ENCODE measurements at regions not wholly inside any gene's neighbourhood (a gene's known extent, or its start where the extent isn't known, plus 50 kb on each side); places are given as distances from the start of the nearest gene placed in this dataset.

GRCh38 chr12:64992116-64992515 is 129.0 kb downstream of the WIF1 start:
- ATAC-seq (ENCODE audit: insufficient read depth, low read depth) (no peak), DNase-seq (no peak)
- TF ChIP-seq CTCF (IDR thresholded peaks at IDR 0.05; ENCODE audit: borderline replicate concordance, extremely low read depth, low read length, poor library complexity, severe bottlenecking) (no peak), EZH2 (IDR thresholded peaks at IDR 0.05; ENCODE audit: borderline replicate concordance, low read depth, low read length, severe bottlenecking) (no peak)
- no peak overlapping the region for H3K4me2 ChIP-seq (ENCODE audit: insufficient read depth, low read length)
- H3K9me3 ChIP-seq (ENCODE audit: insufficient read depth, low read length, severe bottlenecking): no peaks in the 10 kb centered on the region
- no peaks in the 10 kb centered on the region for H3K79me2 ChIP-seq (ENCODE audit: insufficient read depth, low read length)
- H3K27me3 ChIP-seq (ENCODE audit: insufficient read depth, low read length, poor library complexity): peaks cover 12% of the 10 kb centered on the region
- no peaks in the 10 kb centered on the region for H4K20me1 ChIP-seq (ENCODE audit: insufficient read depth, low read length)
- H3K4me1 ChIP-seq (ENCODE audit: insufficient read depth, low read length): no peaks in the 10 kb centered on the region
- H3K27ac ChIP-seq (ENCODE audit: low read length): no peak overlapping the region
- no peak overlapping the region for H2AFZ ChIP-seq (ENCODE audit: low read depth, low read length)
- H3K4me3 ChIP-seq (ENCODE audit: low read depth in 1 of 2, low read length in 2 of 2): no peak overlapping the region
- H3K9ac ChIP-seq (ENCODE audit: low read depth, low read length): no peak overlapping the region
- no peaks in the 10 kb centered on the region for H3K36me3 ChIP-seq (ENCODE audit: insufficient read depth, low read length)

GRCh38 chr12:64992641-64993040 is 128.5 kb downstream of the WIF1 start:
- Histone ChIP-seq H3K27ac (ENCODE audit: low read length) (no peak overlapping the region), H3K4me1 (ENCODE audit: insufficient read depth, low read length) (no peaks in the 10 kb centered on the region), H4K20me1 (ENCODE audit: insufficient read depth, low read length) (no peaks in the 10 kb centered on the region), H3K27me3 (ENCODE audit: insufficient read depth, low read length, poor library complexity) (peaks cover 14% of the 10 kb centered on the region), H3K36me3 (ENCODE audit: insufficient read depth, low read length) (no peaks in the 10 kb centered on the region), H3K4me3 (ENCODE audit: low read depth in 1 of 2, low read length in 2 of 2) (no peak overlapping the region), H3K4me2 (ENCODE audit: insufficient read depth, low read length) (no peak overlapping the region), H2AFZ (ENCODE audit: low read depth, low read length) (no peak overlapping the region), H3K9me3 (ENCODE audit: insufficient read depth, low read length, severe bottlenecking) (no peaks in the 10 kb centered on the region), H3K9ac (ENCODE audit: low read depth, low read length) (no peak overlapping the region), H3K79me2 (ENCODE audit: insufficient read depth, low read length) (no peaks in the 10 kb centered on the region)
- no peak for DNase-seq
- TF ChIP-seq CTCF (IDR thresholded peaks at IDR 0.05; ENCODE audit: borderline replicate concordance, extremely low read depth, low read length, poor library complexity, severe bottlenecking) (no peak), EZH2 (IDR thresholded peaks at IDR 0.05; ENCODE audit: borderline replicate concordance, low read depth, low read length, severe bottlenecking) (no peak)
- ATAC-seq (ENCODE audit: insufficient read depth, low read depth): no peak

GRCh38 chr12:64993461-64993860 is 127.6 kb downstream of the WIF1 start:
- Histone ChIP-seq H2AFZ (ENCODE audit: low read depth, low read length) (no peak overlapping the region), H3K9me3 (ENCODE audit: insufficient read depth, low read length, severe bottlenecking) (no peaks in the 10 kb centered on the region), H3K79me2 (ENCODE audit: insufficient read depth, low read length) (no peaks in the 10 kb centered on the region), H3K27me3 (ENCODE audit: insufficient read depth, low read length, poor library complexity) (peaks cover 14% of the 10 kb centered on the region), H4K20me1 (ENCODE audit: insufficient read depth, low read length) (no peaks in the 10 kb centered on the region), H3K36me3 (ENCODE audit: insufficient read depth, low read length) (no peaks in the 10 kb centered on the region), H3K4me1 (ENCODE audit: insufficient read depth, low read length) (no peaks in the 10 kb centered on the region), H3K4me2 (ENCODE audit: insufficient read depth, low read length) (no peak overlapping the region), H3K27ac (ENCODE audit: low read length) (no peak overlapping the region), H3K9ac (ENCODE audit: low read depth, low read length) (no peak overlapping the region), H3K4me3 (ENCODE audit: low read depth in 1 of 2, low read length in 2 of 2) (no peak overlapping the region)
- DNase-seq (no peak), ATAC-seq (ENCODE audit: insufficient read depth, low read depth) (no peak)
- TF ChIP-seq EZH2 (IDR thresholded peaks at IDR 0.05; ENCODE audit: borderline replicate concordance, low read depth, low read length, severe bottlenecking) (no peak), CTCF (IDR thresholded peaks at IDR 0.05; ENCODE audit: borderline replicate concordance, extremely low read depth, low read length, poor library complexity, severe bottlenecking) (no peak)

GRCh38 chr12:64995816-64996215 is 125.3 kb downstream of the WIF1 start:
- Histone ChIP-seq H3K27me3 (ENCODE audit: insufficient read depth, low read length, poor library complexity) (peaks cover 14% of the 10 kb centered on the region), H3K9me3 (ENCODE audit: insufficient read depth, low read length, severe bottlenecking) (no peaks in the 10 kb centered on the region), H3K79me2 (ENCODE audit: insufficient read depth, low read length) (no peaks in the 10 kb centered on the region), H2AFZ (ENCODE audit: low read depth, low read length) (no peak overlapping the region), H3K36me3 (ENCODE audit: insufficient read depth, low read length) (no peaks in the 10 kb centered on the region), H4K20me1 (ENCODE audit: insufficient read depth, low read length) (no peaks in the 10 kb centered on the region), H3K4me2 (ENCODE audit: insufficient read depth, low read length) (no peak overlapping the region), H3K4me3 (ENCODE audit: low read depth in 1 of 2, low read length in 2 of 2) (no peak overlapping the region), H3K4me1 (ENCODE audit: insufficient read depth, low read length) (no peaks in the 10 kb centered on the region), H3K9ac (ENCODE audit: low read depth, low read length) (no peak overlapping the region), H3K27ac (ENCODE audit: low read length) (no peak overlapping the region)
- no peak for TF ChIP-seq EZH2 (IDR thresholded peaks at IDR 0.05; ENCODE audit: borderline replicate concordance, low read depth, low read length, severe bottlenecking)
- TF ChIP-seq CTCF (IDR thresholded peaks at IDR 0.05; ENCODE audit: borderline replicate concordance, extremely low read depth, low read length, poor library complexity, severe bottlenecking): no peak
- DNase-seq: no peak
- no peak for ATAC-seq (ENCODE audit: insufficient read depth, low read depth)

Measured in DND-41 (cell line).